IMR-90 (cell line): ENCODE measurements at regions not wholly inside any gene's neighbourhood (a gene's known extent, or its start where the extent isn't known, plus 50 kb on each side); places are given as distances from the start of the nearest gene placed in this dataset.

ENCODE experiments used
- ATAC-seq: fragments of 200-7000 bp; cut with Tn5 transposase; 2 replicates; pipeline ENCODE4 v1.9.1; 2020; ENCODE audit warnings: low read depth, mild to moderate bottlenecking, moderate library complexity
- BruUV-seq: library from RNA; stranded (reverse); fragments of 400-500 nt; replicated peaks from 2 replicates; lab custom pipeline; 2021; lab: Mats Ljungman, UMichigan
- CTCF ChIA-PET: fragments of 300-600 bp; formaldehyde crosslinking; extraction: SDS; loops from one replicate; lab custom pipeline; 2021; ENCODE audit warnings: antibody characterized with exemption; lab: Yijun Ruan, JAX
- POLR2A ChIA-PET: fragments of 300-600 bp; sonication (Branson Sonifier 250); formaldehyde crosslinking; loops from one replicate; lab custom pipeline; 2022; ENCODE audit warnings: antibody characterized with exemption; ENCODE audit not compliant: unreplicated experiment; lab: Charles Lee
- DNase-seq: peaks from one replicate; pipeline ENCODE4 v3.0.0; 2013
- H2AFZ ChIP-seq: replicated peaks from 2 replicates; pipeline ENCODE3; 2013; ENCODE audit warnings: low read length, mild to moderate bottlenecking; ENCODE audit not compliant: poor library complexity
- H2AK5ac ChIP-seq: 2 replicates; pipeline ENCODE4 v1.6.1; 2013; ENCODE audit warnings: low read depth, low read length, inconsistent platforms
- H2AK9ac ChIP-seq: replicated peaks from 2 replicates; pipeline ENCODE3; 2013; ENCODE audit warnings: mild to moderate bottlenecking, low read depth, low read length, moderate library complexity; ENCODE audit not compliant: poor library complexity
- H2BK120ac ChIP-seq: 2 replicates; pipeline ENCODE4 v1.6.1; 2013; ENCODE audit warnings: low read depth, low read length, inconsistent platforms
- H2BK15ac ChIP-seq: 3 replicates; pipeline ENCODE4 v1.6.1; 2013; ENCODE audit warnings: low read depth, low read length, inconsistent platforms
- H2BK20ac ChIP-seq: 2 replicates; pipeline ENCODE4 v1.6.1; 2013; ENCODE audit warnings: low read depth, mild to moderate bottlenecking, inconsistent platforms, low read length, moderate library complexity
- H2BK5ac ChIP-seq: 2 replicates; pipeline ENCODE4 v1.6.1; 2013; ENCODE audit warnings: mild to moderate bottlenecking, low read depth, low read length, inconsistent platforms; ENCODE audit not compliant: poor library complexity, severe bottlenecking
- H3K14ac ChIP-seq: replicated peaks from 2 replicates; pipeline ENCODE4 v1.6.1; 2013; ENCODE audit warnings: low read depth, low read length, inconsistent platforms
- H3K18ac ChIP-seq: 2 replicates; pipeline ENCODE4 v1.6.1; 2013; ENCODE audit warnings: low read depth, low read length, control low read depth
- H3K23ac ChIP-seq: 2 replicates; pipeline ENCODE4 v1.6.1; 2013; ENCODE audit warnings: low read depth, low read length, inconsistent platforms
- H3K27ac ChIP-seq: 2 replicates; pipeline ENCODE4 v1.5.1; 2013; ENCODE audit warnings: mild to moderate bottlenecking, control low read depth, low read length; ENCODE audit not compliant: insufficient read depth
- H3K27me3 ChIP-seq: 2 replicates; pipeline ENCODE4 v1.6.1; 2013; ENCODE audit warnings: low read length; ENCODE audit not compliant: control insufficient read depth, insufficient read depth
- H3K36me3 ChIP-seq: 2 replicates; pipeline ENCODE4 v1.6.1; 2013; ENCODE audit warnings: low read length, mixed read lengths; ENCODE audit not compliant: control insufficient read depth, insufficient read depth
- H3K4ac ChIP-seq: 2 replicates; pipeline ENCODE4 v1.6.1; 2013; ENCODE audit warnings: low read depth, low read length, inconsistent platforms
- H3K4me1 ChIP-seq: 2 replicates; pipeline ENCODE4 v1.6.1; 2013; ENCODE audit warnings: low read length, mixed read lengths; ENCODE audit not compliant: control insufficient read depth, insufficient read depth
- H3K4me2 ChIP-seq: 2 replicates; pipeline ENCODE4 v1.6.1; 2013; ENCODE audit warnings: low read depth, mild to moderate bottlenecking, control low read depth, low read length, moderate library complexity
- H3K4me3 ChIP-seq: 2 replicates; pipeline ENCODE4 v1.5.1; 2013; ENCODE audit warnings: low read depth, mild to moderate bottlenecking, control low read depth, low read length, moderate library complexity; ENCODE audit not compliant: insufficient read depth
- H3K56ac ChIP-seq: 2 replicates; pipeline ENCODE4 v1.6.1; 2013; ENCODE audit warnings: low read length, inconsistent platforms; ENCODE audit not compliant: insufficient read depth; ENCODE audit errors: extremely low read depth
- H3K79me1 ChIP-seq, 2 experiments: 2 replicates each; pipeline ENCODE4 v1.6.1; 2013; ENCODE audit warnings: low read length in 2 of 2, inconsistent platforms in 1 of 2, low read depth in 1 of 2
- H3K9ac ChIP-seq: 2 replicates; pipeline ENCODE4 v1.6.1; 2013; ENCODE audit warnings: low read depth, low read length, control low read depth
- H3K9me1 ChIP-seq: 2 replicates; pipeline ENCODE4 v1.6.1; 2013; ENCODE audit warnings: low read length, inconsistent platforms; ENCODE audit not compliant: insufficient read depth
- H3K9me3 ChIP-seq: 2 replicates; pipeline ENCODE4 v1.6.1; 2013; ENCODE audit warnings: low read length; ENCODE audit not compliant: control insufficient read depth, insufficient read depth
- H4K20me1 ChIP-seq: 2 replicates; pipeline ENCODE4 v1.6.1; 2013; ENCODE audit warnings: low read length, inconsistent platforms; ENCODE audit not compliant: insufficient read depth
- H4K5ac ChIP-seq: 2 replicates; pipeline ENCODE4 v1.6.1; 2013; ENCODE audit warnings: mild to moderate bottlenecking, low read depth, low read length, control low read depth
- H4K8ac ChIP-seq, 2 experiments: 2 replicates each; pipeline ENCODE4 v1.6.1; 2013; ENCODE audit warnings: low read depth in 2 of 2, low read length in 2 of 2, control low read depth in 1 of 2, inconsistent platforms in 1 of 2
- H4K91ac ChIP-seq: 2 replicates; pipeline ENCODE4 v1.6.1; 2013; ENCODE audit warnings: low read depth, low read length, inconsistent platforms; ENCODE audit not compliant: insufficient read depth
- FOS ChIP-seq: fragments of 150-350 bp; IDR thresholded peaks from 2 replicates; pipeline ENCODE4 v1.6.1; 2016; ENCODE audit warnings: low read depth, low read length
- MAFK ChIP-seq: IDR thresholded peaks from 2 replicates; pipeline ENCODE4 v1.6.1; 2012; ENCODE audit warnings: low read depth, low read length, improper control_type of control experiment
- RAD21 ChIP-seq: IDR thresholded peaks from 2 replicates; pipeline ENCODE4 v1.6.1; 2012; ENCODE audit warnings: low read length, improper control_type of control experiment
- dilution Hi-C: fragments of 300-500 bp; cut with HindIII; formaldehyde crosslinking; loops from one replicate; pipeline ENCODE4 v1.14.3; 2018; ENCODE audit warnings: low sequenced_read_pairs; ENCODE audit not compliant: unreplicated experiment
- in situ Hi-C: fragments of 300-500 bp; cut with MboI; formaldehyde crosslinking; loops from 3 replicates; pipeline ENCODE4 v1.14.3; 2019; ENCODE audit warnings: low sequenced_read_pairs, inconsistent platforms, mixed read lengths
- intact Hi-C: fragments of 100-400 bp; cut with micrococcal nuclease; formaldehyde crosslinking; loops from 2 replicates; pipeline ENCODE4 v1.10.0; 2022

GRCh38 chrX:128425546-128425945, 373.3 kb upstream of the ACTRT1 start:
- Histone ChIP-seq H2BK5ac (no peak overlapping the region), H3K4me2 (no peak overlapping the region), H3K9me3 (no peaks in the 10 kb centered on the region), H3K4me1 (no peaks in the 10 kb centered on the region), H4K20me1 (no peaks in the 10 kb centered on the region), H3K79me1 (no peaks in the 10 kb centered on the region), H3K9me1 (no peaks in the 10 kb centered on the region), H4K5ac (no peak overlapping the region), H4K91ac (no peak overlapping the region), H4K8ac (no peak overlapping the region), H2BK15ac (no peak overlapping the region), H2AK5ac (no peak overlapping the region), H3K9ac (no peak overlapping the region), H2BK120ac (no peak overlapping the region), H3K23ac (no peak overlapping the region), H3K4ac (no peak overlapping the region), H3K14ac (no peak overlapping the region), H3K4me3 (no peak overlapping the region), H3K27ac (no peak overlapping the region), H3K27me3 (no peaks in the 10 kb centered on the region), H3K36me3 (no peaks in the 10 kb centered on the region), H3K56ac (no peak overlapping the region), H2BK20ac (no peak overlapping the region), H2AK9ac (no peak overlapping the region), H2AFZ (no peak overlapping the region), H3K18ac (no peak overlapping the region)
- no TSS peak for BruUV-seq
- intact Hi-C loops, result no loop called here
- in situ Hi-C loops, result no loop called here
- no peak for DNase-seq
- POLR2A ChIA-PET, result no interaction called here
- ATAC-seq, result no peak
- dilution Hi-C loops, result no loop called here
- CTCF ChIA-PET, result no interaction called here
- no peak for TF ChIP-seq FOS
- TF ChIP-seq MAFK, result no peak
- TF ChIP-seq RAD21, result no peak
